ENCODE measurements at regions not wholly inside any gene's neighbourhood (a gene's known extent, or its start where the extent isn't known, plus 50 kb on each side); places are given as distances from the start of the nearest gene placed in this dataset.

DNA sequence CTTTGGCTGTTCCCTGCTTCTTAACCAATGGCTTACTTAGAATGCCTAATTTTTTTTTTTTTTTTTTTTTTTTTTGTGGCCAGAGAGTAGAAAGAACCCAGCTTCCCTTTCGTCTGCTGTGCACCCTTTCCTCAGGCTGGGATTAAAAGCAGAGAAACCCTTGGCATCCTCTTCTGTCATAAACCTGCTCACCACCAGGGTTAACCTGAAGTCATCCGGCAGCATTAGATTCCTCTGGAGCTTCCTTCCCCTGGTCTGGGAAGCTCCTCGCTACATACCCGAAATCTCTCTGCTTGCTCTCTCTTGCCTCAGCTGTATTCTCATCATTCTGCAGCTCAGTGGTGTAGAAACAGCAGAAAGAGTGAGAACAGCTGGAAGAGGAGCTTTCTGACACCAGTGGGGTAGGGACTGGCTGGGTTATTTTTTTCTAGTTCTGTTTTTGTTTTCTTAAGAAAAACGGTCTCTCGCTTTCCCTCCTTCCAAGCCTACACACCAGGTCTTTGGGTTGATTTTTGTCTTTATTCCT is 339.0 kb upstream of the MEIS1 start:
- BruUV-seq (replicated peaks) = no TSS peak
- Histone ChIP-seq H3K18ac (ENCODE audit: low read depth, low read length) (no peak overlapping the region), H3K4me3 (ENCODE audit: insufficient read depth, low read depth, low read length) (no peak overlapping the region), H2BK120ac (ENCODE audit: low read depth, low read length) (no peak overlapping the region), H4K5ac (ENCODE audit: low read depth, low read length) (no peak overlapping the region), H3K4ac (ENCODE audit: low read depth, low read length) (no peak overlapping the region), H3K4me2 (ENCODE audit: low read depth, low read length) (no peak overlapping the region), H2AK5ac (ENCODE audit: low read depth, low read length) (no peak overlapping the region), H4K8ac (ENCODE audit: low read depth in 2 of 2, low read length in 2 of 2) (no peak overlapping the region), H2BK20ac (ENCODE audit: low read depth, low read length) (no peak overlapping the region), H3K9ac (ENCODE audit: low read depth, low read length) (no peak overlapping the region), H3K36me3 (ENCODE audit: control insufficient read depth, insufficient read depth, low read length) (no peaks in the 10 kb centered on the region), H4K20me1 (ENCODE audit: insufficient read depth, low read length) (no peaks in the 10 kb centered on the region), H2BK5ac (ENCODE audit: low read depth, low read length, poor library complexity, severe bottlenecking) (no peak overlapping the region), H3K9me3 (ENCODE audit: control insufficient read depth, insufficient read depth, low read length) (no peaks in the 10 kb centered on the region), H2AFZ (replicated peaks; ENCODE audit: low read length, poor library complexity) (no peak overlapping the region), H2AK9ac (replicated peaks; ENCODE audit: low read depth, low read length, poor library complexity) (no peak overlapping the region), H4K91ac (ENCODE audit: insufficient read depth, low read depth, low read length) (no peak overlapping the region), H3K27me3 (ENCODE audit: control insufficient read depth, insufficient read depth, low read length) (no peaks in the 10 kb centered on the region), H3K79me1 (ENCODE audit: low read depth in 1 of 2, low read length in 2 of 2) (no peaks in the 10 kb centered on the region), H2BK15ac (ENCODE audit: low read depth, low read length) (no peak overlapping the region), H3K9me1 (ENCODE audit: insufficient read depth, low read length) (no peaks in the 10 kb centered on the region), H3K27ac (ENCODE audit: insufficient read depth, low read length) (no peak overlapping the region), H3K23ac (ENCODE audit: low read depth, low read length) (no peak overlapping the region), H3K56ac (ENCODE audit: extremely low read depth, insufficient read depth, low read length) (no peak overlapping the region), H3K4me1 (ENCODE audit: control insufficient read depth, insufficient read depth, low read length) (no peaks in the 10 kb centered on the region), H3K14ac (replicated peaks; ENCODE audit: low read depth, low read length) (no peak overlapping the region)
- DNase-seq (no peak), ATAC-seq (ENCODE audit: low read depth) (no peak)
- WGBS, 2 experiments (ENCODE audit: extremely low coverage in 2 of 2, insufficient read length in 1 of 2) = no CpG with 5 or more reads among the region's 6 CpGs
- dilution Hi-C loops (cut with HindIII; ENCODE audit: low sequenced_read_pairs, unreplicated experiment) (no loop called here), in situ Hi-C loops (cut with MboI; ENCODE audit: low sequenced_read_pairs) (no loop called here), intact Hi-C loops (cut with micrococcal nuclease) (no loop called here)
- ChIA-PET POLR2A (ENCODE audit: unreplicated experiment) (no interaction called here), CTCF (no interaction called here)
- TF ChIP-seq MAFK (IDR thresholded peaks at IDR 0.05; ENCODE audit: low read depth, low read length) = no peak
- no peak for TF ChIP-seq RFX5 (IDR thresholded peaks at IDR 0.05; ENCODE audit: low read depth, low read length)
- TF ChIP-seq, protein P1, sequence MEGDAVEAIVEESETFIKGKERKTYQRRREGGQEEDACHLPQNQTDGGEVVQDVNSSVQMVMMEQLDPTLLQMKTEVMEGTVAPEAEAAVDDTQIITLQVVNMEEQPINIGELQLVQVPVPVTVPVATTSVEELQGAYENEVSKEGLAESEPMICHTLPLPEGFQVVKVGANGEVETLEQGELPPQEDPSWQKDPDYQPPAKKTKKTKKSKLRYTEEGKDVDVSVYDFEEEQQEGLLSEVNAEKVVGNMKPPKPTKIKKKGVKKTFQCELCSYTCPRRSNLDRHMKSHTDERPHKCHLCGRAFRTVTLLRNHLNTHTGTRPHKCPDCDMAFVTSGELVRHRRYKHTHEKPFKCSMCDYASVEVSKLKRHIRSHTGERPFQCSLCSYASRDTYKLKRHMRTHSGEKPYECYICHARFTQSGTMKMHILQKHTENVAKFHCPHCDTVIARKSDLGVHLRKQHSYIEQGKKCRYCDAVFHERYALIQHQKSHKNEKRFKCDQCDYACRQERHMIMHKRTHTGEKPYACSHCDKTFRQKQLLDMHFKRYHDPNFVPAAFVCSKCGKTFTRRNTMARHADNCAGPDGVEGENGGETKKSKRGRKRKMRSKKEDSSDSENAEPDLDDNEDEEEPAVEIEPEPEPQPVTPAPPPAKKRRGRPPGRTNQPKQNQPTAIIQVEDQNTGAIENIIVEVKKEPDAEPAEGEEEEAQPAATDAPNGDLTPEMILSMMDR (conservative IDR thresholded peaks at IDR 0.05; ENCODE audit: low read depth, low read length) = no peak
- TF ChIP-seq CEBPB (IDR thresholded peaks at IDR 0.05; ENCODE audit: low read depth, low read length) = no peak
- no peak for TF ChIP-seq MAZ (IDR thresholded peaks at IDR 0.05; ENCODE audit: borderline replicate concordance, low read depth, low read length)
- no peak for TF ChIP-seq RCOR1 (IDR thresholded peaks at IDR 0.05; ENCODE audit: insufficient replicate concordance, low read length)
- TF ChIP-seq, protein P2, sequence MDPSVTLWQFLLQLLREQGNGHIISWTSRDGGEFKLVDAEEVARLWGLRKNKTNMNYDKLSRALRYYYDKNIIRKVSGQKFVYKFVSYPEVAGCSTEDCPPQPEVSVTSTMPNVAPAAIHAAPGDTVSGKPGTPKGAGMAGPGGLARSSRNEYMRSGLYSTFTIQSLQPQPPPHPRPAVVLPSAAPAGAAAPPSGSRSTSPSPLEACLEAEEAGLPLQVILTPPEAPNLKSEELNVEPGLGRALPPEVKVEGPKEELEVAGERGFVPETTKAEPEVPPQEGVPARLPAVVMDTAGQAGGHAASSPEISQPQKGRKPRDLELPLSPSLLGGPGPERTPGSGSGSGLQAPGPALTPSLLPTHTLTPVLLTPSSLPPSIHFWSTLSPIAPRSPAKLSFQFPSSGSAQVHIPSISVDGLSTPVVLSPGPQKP (IDR thresholded peaks at IDR 0.05; ENCODE audit: borderline replicate concordance, low read depth, low read length) = no peak
- TF ChIP-seq FOS (IDR thresholded peaks at IDR 0.05; ENCODE audit: low read depth, low read length) = no peak
- TF ChIP-seq CHD1 (IDR thresholded peaks at IDR 0.05; ENCODE audit: low read depth, low read length) = no peak
- no peak for TF ChIP-seq NFE2L2 (IDR thresholded peaks at IDR 0.05; ENCODE audit: low read depth, low read length)
- TF ChIP-seq BHLHE40 (IDR thresholded peaks at IDR 0.05; ENCODE audit: low read depth, low read length) = no peak

Data from IMR-90 (cell line).